ENCODE measurements at regions not wholly inside any gene's neighbourhood (a gene's known extent, or its start where the extent isn't known, plus 50 kb on each side); places are given as distances from the start of the nearest gene placed in this dataset.
"Not testable (repeated sequence)": the region's sequence is repeated elsewhere in the genome, so short reads cannot be mapped to it uniquely, and the experiment has no call there.

DNA sequence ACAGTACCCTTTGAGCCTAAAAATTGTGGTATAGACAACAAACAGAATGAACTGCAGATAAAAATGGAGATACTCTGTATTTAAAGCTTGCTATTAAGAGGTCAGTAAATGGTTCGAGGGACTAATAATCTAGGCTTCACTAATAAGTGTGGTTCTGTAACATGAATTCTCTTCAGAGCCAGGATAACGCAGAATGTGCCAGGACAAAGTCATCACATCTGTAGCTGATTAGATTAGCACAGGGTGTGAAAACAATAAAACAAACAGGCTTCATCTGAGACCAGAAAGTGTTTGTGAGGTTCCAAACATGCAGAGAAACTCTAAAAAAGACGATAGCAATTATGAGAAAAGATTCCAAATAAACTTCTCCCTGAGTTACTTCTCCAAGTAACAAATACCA, 89.1 kb upstream of the LUZP2 start:
- ChIA-PET CTCF (no interaction called here), POLR2A (no interaction called here)
- ATAC-seq (ENCODE audit: low read depth) = no peak
- H3K27me3 Mint-ChIP-seq = no peaks in the 10 kb centered on the region
- TF ChIP-seq, protein P1, sequence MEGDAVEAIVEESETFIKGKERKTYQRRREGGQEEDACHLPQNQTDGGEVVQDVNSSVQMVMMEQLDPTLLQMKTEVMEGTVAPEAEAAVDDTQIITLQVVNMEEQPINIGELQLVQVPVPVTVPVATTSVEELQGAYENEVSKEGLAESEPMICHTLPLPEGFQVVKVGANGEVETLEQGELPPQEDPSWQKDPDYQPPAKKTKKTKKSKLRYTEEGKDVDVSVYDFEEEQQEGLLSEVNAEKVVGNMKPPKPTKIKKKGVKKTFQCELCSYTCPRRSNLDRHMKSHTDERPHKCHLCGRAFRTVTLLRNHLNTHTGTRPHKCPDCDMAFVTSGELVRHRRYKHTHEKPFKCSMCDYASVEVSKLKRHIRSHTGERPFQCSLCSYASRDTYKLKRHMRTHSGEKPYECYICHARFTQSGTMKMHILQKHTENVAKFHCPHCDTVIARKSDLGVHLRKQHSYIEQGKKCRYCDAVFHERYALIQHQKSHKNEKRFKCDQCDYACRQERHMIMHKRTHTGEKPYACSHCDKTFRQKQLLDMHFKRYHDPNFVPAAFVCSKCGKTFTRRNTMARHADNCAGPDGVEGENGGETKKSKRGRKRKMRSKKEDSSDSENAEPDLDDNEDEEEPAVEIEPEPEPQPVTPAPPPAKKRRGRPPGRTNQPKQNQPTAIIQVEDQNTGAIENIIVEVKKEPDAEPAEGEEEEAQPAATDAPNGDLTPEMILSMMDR (IDR thresholded peaks at IDR 0.05) = no peak
- H3K36me3 Mint-ChIP-seq (ENCODE audit: low read depth) = no peaks in the 10 kb centered on the region
- intact Hi-C loops (cut with micrococcal nuclease) = no loop called here
- no peak overlapping the region for H3K4me3 Mint-ChIP-seq
- DNase-seq = no peak
- no peak overlapping the region for H3K27ac Mint-ChIP-seq
- no peaks in the 10 kb centered on the region for H3K9me3 Mint-ChIP-seq
- H3K4me1 Mint-ChIP-seq = no peaks in the 10 kb centered on the region

DNA sequence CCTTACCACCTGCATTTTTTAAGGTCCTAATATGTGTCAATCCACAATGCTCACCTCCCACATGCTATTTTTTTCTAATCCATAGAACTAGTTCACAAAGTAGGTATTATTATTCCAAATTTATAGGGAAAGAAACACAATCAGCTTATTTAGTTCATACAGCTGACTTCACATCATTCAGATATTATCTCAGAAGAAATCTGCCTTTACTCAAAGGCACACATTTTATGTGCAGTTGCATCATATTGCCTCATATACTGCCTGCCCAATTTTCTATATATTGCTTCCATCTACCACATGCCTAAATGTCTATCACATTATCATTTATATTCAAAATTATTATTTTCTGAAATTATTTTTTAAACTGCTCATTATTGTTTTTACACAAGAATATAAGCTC, 88.7 kb upstream of the LUZP2 start:
- Mint-ChIP-seq H3K4me1 (no peaks in the 10 kb centered on the region), H3K27me3 (no peaks in the 10 kb centered on the region), H3K9me3 (no peaks in the 10 kb centered on the region), H3K36me3 (ENCODE audit: low read depth) (no peaks in the 10 kb centered on the region), H3K27ac (no peak overlapping the region), H3K4me3 (no peak overlapping the region)
- intact Hi-C loops (cut with micrococcal nuclease) = no loop called here
- TF ChIP-seq, protein P1 (IDR thresholded peaks at IDR 0.05) = no peak
- no peak for ATAC-seq (ENCODE audit: low read depth)
- no peak for DNase-seq
- ChIA-PET POLR2A (no interaction called here), CTCF (no interaction called here)

DNA sequence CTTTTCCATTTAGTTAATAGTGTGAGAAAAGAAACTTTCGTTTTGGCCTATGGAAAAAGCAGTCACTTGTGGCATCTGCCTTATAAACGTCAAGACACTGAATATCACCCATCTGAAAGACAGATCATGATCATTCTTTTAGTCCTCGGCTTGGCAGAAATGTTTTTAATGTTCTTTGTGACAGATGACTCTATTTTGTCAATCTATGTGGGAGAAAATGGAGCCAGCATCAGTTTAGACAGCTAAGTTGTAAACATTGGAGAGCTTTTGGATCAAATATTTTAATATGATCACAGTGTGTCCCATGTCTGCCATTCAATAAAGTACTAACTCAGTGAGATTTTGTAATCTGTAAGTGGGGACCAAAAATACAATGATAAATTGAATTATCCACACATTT, 85.1 kb upstream of the LUZP2 start:
- DNase-seq (no peak), ATAC-seq (ENCODE audit: low read depth) (no peak)
- CTCF ChIA-PET = no interaction called here
- no peak overlapping the region for H3K4me3 Mint-ChIP-seq
- no peaks in the 10 kb centered on the region for H3K27me3 Mint-ChIP-seq
- H3K4me1 Mint-ChIP-seq = no peaks in the 10 kb centered on the region
- intact Hi-C loops (cut with micrococcal nuclease) = no loop called here
- H3K36me3 Mint-ChIP-seq (ENCODE audit: low read depth) = no peaks in the 10 kb centered on the region
- TF ChIP-seq, protein P1 (IDR thresholded peaks at IDR 0.05) = no peak
- POLR2A ChIA-PET = no interaction called here
- no peak overlapping the region for H3K27ac Mint-ChIP-seq
- peaks cover 2% of the 10 kb centered on the region for H3K9me3 Mint-ChIP-seq

DNA sequence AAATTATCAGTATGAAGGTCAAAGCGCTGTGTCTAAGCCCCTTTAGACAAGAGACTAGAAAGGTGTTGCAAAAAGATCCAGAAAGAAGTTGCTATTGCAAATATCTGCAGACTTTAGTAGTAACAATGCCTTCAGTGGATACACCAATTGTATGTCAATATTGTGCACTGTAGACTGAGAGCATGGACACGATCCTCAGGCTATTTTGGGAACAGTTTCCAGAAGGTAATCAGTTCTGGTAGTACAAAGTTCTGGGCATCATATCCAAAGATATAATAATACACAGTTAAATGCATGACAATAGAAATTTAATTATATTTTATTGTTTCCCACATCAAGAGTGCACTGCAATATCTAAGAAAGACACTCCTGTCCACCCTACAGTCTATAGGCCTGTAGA, 84.1 kb upstream of the LUZP2 start:
- intact Hi-C loops (cut with micrococcal nuclease) = no loop called here
- ATAC-seq (ENCODE audit: low read depth) (no peak), DNase-seq (no peak)
- no peak overlapping the region for H3K27ac Mint-ChIP-seq
- ChIA-PET CTCF (no interaction called here), POLR2A (no interaction called here)
- H3K36me3 Mint-ChIP-seq (ENCODE audit: low read depth) = no peaks in the 10 kb centered on the region
- TF ChIP-seq, protein P1 (IDR thresholded peaks at IDR 0.05) = no peak
- no peaks in the 10 kb centered on the region for H3K4me1 Mint-ChIP-seq
- no peak overlapping the region for H3K4me3 Mint-ChIP-seq
- H3K9me3 Mint-ChIP-seq = peaks cover 5% of the 10 kb centered on the region
- no peaks in the 10 kb centered on the region for H3K27me3 Mint-ChIP-seq

DNA sequence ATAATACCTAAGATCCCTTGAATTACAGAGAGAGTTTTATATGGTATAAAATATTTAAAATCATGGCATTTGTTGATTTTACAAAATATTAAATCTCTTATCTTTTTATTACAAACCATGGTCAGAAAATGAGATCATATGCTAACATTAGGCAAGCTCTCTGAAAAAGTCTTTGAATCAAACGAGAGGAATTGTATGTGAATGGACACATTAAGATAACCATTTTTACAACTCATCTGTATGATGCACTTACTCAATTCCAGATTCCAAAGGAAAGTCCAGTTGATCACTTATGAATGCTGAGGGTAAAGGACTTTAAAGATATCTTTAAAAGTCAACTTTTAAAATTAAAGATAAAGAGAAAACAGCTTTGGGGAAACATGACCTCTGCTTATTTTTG, 83.5 kb upstream of the LUZP2 start:
- no peaks in the 10 kb centered on the region for H3K36me3 Mint-ChIP-seq (ENCODE audit: low read depth)
- POLR2A ChIA-PET = no interaction called here
- intact Hi-C loops (cut with micrococcal nuclease) = no loop called here
- no peaks in the 10 kb centered on the region for H3K4me1 Mint-ChIP-seq
- H3K9me3 Mint-ChIP-seq = peaks cover 5% of the 10 kb centered on the region
- DNase-seq (no peak), ATAC-seq (ENCODE audit: low read depth) (no peak)
- TF ChIP-seq, protein P1 (IDR thresholded peaks at IDR 0.05) = no peak
- no peak overlapping the region for H3K4me3 Mint-ChIP-seq
- H3K27ac Mint-ChIP-seq = no peak overlapping the region
- H3K27me3 Mint-ChIP-seq = no peaks in the 10 kb centered on the region
- CTCF ChIA-PET = no interaction called here

DNA sequence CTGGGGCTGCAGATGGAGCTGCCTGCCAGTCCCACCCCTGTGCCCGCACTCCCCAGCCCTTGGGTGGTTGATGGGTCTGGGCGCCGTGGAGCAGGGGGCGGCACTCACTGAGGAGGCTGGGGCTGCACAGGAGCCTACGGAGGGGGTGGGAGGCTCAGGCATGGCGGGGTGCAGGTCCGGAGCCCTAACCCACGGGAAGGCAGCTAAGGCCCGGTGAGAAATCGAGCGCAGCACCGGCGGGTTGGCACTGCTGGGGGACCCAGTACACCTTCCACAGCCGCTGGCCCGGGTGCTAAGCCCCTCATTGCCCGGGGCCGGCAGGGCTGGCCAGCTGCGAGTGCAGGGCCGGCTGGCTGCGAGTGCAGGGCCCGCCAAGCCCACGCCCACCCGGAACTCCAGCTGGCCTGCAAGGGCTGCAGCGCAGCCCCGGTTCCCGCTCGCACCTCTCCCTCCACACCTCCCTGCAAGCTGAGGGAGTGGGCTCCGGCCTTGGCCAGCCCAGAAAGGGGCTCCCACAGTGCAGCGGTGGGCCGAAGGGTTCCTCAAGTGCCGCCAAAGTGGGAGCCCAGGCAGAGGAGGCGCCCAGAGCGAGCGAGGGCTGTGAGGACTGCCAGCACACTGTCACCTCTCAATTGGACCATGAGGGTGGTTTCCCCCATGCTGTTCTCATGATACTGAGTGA, 80.8 kb upstream of the LUZP2 start:
- H3K4me3 Mint-ChIP-seq; POLR2A ChIA-PET; intact Hi-C loops (cut with micrococcal nuclease); H3K27me3 Mint-ChIP-seq; H3K9me3 Mint-ChIP-seq; H3K36me3 Mint-ChIP-seq (ENCODE audit: low read depth); DNase-seq; ATAC-seq (ENCODE audit: low read depth); H3K4me1 Mint-ChIP-seq; CTCF ChIA-PET; H3K27ac Mint-ChIP-seq: not testable (repeated sequence)
